Upper lobe of right lung (tissue), 1 donor: ENCODE measurements at regions not wholly inside any gene's neighbourhood (a gene's known extent, or its start where the extent isn't known, plus 50 kb on each side); places are given as distances from the start of the nearest gene placed in this dataset.

ENCODE experiments used
- ATAC-seq: fragments of 200-7000 bp; cut with Tn5 transposase; one replicate; pipeline ENCODE4 v1.9.1; 2020; ENCODE audit warnings: mild to moderate bottlenecking, moderate library complexity
- DNase-seq: peaks from one replicate; pipeline ENCODE4 v3.0.0-alpha.2; 2020
- H3K27ac ChIP-seq: fragments of 200-600 bp; one replicate; pipeline ENCODE4 v1.8.0; 2022
- H3K27me3 ChIP-seq: fragments of 200-600 bp; one replicate; pipeline ENCODE4 v1.8.0; 2022; ENCODE audit warnings: mild to moderate bottlenecking
- H3K36me3 ChIP-seq: fragments of 200-600 bp; one replicate; pipeline ENCODE4 v1.8.0; 2022
- H3K4me1 ChIP-seq: fragments of 200-600 bp; one replicate; pipeline ENCODE4 v1.8.0; 2022
- H3K4me3 ChIP-seq: fragments of 200-600 bp; one replicate; pipeline ENCODE4 v1.8.0; 2022; ENCODE audit warnings: mild to moderate bottlenecking
- H3K9me3 ChIP-seq: fragments of 200-600 bp; one replicate; pipeline ENCODE4 v1.8.0; 2022
- CTCF ChIP-seq: fragments of 200-600 bp; IDR thresholded peaks from one replicate; pipeline ENCODE4 v1.8.0; 2022; ENCODE audit warnings: antibody characterized with exemption
- intact Hi-C: fragments of 100-400 bp; cut with DNase I; formaldehyde crosslinking; loops from one replicate; pipeline ENCODE4 v1.11.0; 2022
- donor health status: DM: no; HTN: yes; CAD: no; lungs with severe emphysema.

GRCh38 chr4:24260133-24260715 lies 324.1 kb downstream of the DHX15 start:
- no peaks in the 10 kb centered on the region for H3K36me3 ChIP-seq
- no peaks in the 10 kb centered on the region for H3K9me3 ChIP-seq
- no peak for TF ChIP-seq CTCF
- no peak overlapping the region for H3K4me3 ChIP-seq
- no peak overlapping the region for H3K27ac ChIP-seq
- no peaks in the 10 kb centered on the region for H3K4me1 ChIP-seq
- no peak for ATAC-seq
- DNase-seq, result no peak
- no peaks in the 10 kb centered on the region for H3K27me3 ChIP-seq
- intact Hi-C loops, result no loop called here

DNA sequence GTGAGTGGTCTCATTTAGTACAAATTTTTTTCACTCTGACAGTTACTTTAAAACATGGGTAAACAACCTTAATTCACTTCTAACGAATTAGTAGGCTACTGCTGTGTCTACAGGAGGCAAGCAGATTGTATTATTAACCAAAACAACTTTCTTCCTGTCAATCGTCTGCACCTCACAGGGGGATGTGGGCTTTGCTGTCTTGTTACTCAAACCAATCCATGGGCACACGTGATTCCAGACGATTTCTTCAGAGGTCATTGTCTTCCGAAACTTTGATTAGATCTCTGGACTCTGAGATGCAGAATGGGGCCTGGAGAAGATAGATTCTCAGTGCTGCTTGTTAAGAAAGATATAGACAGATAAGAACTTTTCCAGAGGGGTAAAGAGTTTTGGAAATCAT lies 327.8 kb downstream of the DHX15 start:
- TF ChIP-seq CTCF, result no peak

GRCh38 chr4:24256066-24256465 lies 328.3 kb downstream of the DHX15 start:
- Histone ChIP-seq H3K27me3 (no peaks in the 10 kb centered on the region), H3K36me3 (no peaks in the 10 kb centered on the region), H3K27ac (no peak overlapping the region), H3K4me3 (no peak overlapping the region), H3K4me1 (no peaks in the 10 kb centered on the region), H3K9me3 (no peaks in the 10 kb centered on the region)
- DNase-seq (no peak), ATAC-seq (no peak)
- intact Hi-C loops, result no loop called here
- TF ChIP-seq CTCF, result no peak

More for the DNA sequence above, 327.8 kb downstream of the DHX15 start:
- ATAC-seq, result no peak
- DNase-seq, result no peak
- no peak overlapping the region for H3K4me3 ChIP-seq
- no peaks in the 10 kb centered on the region for H3K4me1 ChIP-seq
- no peaks in the 10 kb centered on the region for H3K27me3 ChIP-seq
- H3K27ac ChIP-seq, result no peak overlapping the region
- no peaks in the 10 kb centered on the region for H3K9me3 ChIP-seq
- H3K36me3 ChIP-seq, result no peaks in the 10 kb centered on the region
- intact Hi-C loops, result no loop called here

DNA sequence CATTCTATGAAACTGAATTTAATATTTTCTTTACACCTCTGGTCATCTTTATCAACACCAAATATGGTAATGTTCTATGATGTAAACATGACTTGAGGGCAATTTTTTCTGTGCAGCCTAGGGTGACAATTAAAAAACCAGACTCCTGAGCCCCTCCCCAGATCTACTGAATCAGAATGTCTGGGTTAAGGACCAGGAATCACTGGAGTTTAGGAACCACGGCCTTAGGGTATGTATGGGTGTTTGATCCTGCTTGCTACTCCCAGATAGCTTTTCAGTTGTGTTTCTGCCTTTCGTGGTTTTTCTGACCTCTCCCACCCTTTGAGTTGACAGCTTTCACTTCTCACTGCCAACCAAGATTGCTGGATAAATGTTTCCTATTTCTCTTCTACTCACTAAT lies 332.2 kb downstream of the DHX15 start:
- Histone ChIP-seq H3K27me3 (no peaks in the 10 kb centered on the region), H3K4me1 (no peaks in the 10 kb centered on the region), H3K4me3 (no peak overlapping the region), H3K9me3 (no peaks in the 10 kb centered on the region), H3K36me3 (no peaks in the 10 kb centered on the region), H3K27ac (no peak overlapping the region)
- intact Hi-C loops, result no loop called here
- ATAC-seq, result no peak
- no peak for TF ChIP-seq CTCF
- no peak for DNase-seq

- Histone ChIP-seq H3K4me3 (no peak overlapping the region), H3K27ac (no peak overlapping the region), H3K36me3 (no peaks in the 10 kb centered on the region), H3K27me3 (no peaks in the 10 kb centered on the region), H3K9me3 (no peaks in the 10 kb centered on the region), H3K4me1 (no peaks in the 10 kb centered on the region)
- no peak for ATAC-seq
- DNase-seq, result no peak
- intact Hi-C loops, result no loop called here
- no peak for TF ChIP-seq CTCF
These were observed 332.8 kb downstream of the DHX15 start for GRCh38 chr4:24251589-24251988.

GRCh38 chr4:24249972-24250371 lies 334.4 kb downstream of the DHX15 start:
- DNase-seq, result no peak
- TF ChIP-seq CTCF, result no peak
- Histone ChIP-seq H3K4me3 (no peak overlapping the region), H3K27me3 (no peaks in the 10 kb centered on the region), H3K36me3 (no peaks in the 10 kb centered on the region), H3K9me3 (no peaks in the 10 kb centered on the region), H3K27ac (no peak overlapping the region), H3K4me1 (no peaks in the 10 kb centered on the region)
- ATAC-seq, result no peak
- intact Hi-C loops, result no loop called here
